Esophagus muscularis mucosa (tissue), 3 donors: ENCODE measurements at regions not wholly inside any gene's neighbourhood (a gene's known extent, or its start where the extent isn't known, plus 50 kb on each side); places are given as distances from the start of the nearest gene placed in this dataset.

ENCODE experiments used
- POLR2AphosphoS5 ChIP-seq, 2 donors: sonication (generic); formaldehyde crosslinking; IDR thresholded peaks; one replicate each; pipeline ENCODE4 v1.6.1; 2017; ENCODE audit warnings: antibody characterized with exemption in 2 of 2
- TF ChIP-seq, protein P1 (sequence below), 3 experiments: fragments of 200-600 bp in 2 of 3; fragments of 450-650 bp in 1 of 3; sonication (generic) in 2 of 3; IDR thresholded peaks; one replicate each; pipeline ENCODE4 v1.5.1; 2017 to 2019; ENCODE audit warnings: antibody characterized with exemption in 3 of 3, mild to moderate bottlenecking in 2 of 3, moderate library complexity in 1 of 3

GRCh38 chr9:16306586-16306985, 563.9 kb downstream of the BNC2 start:
- no peak for TF ChIP-seq POLR2AphosphoS5 (IDR thresholded peaks at IDR 0.05)
- TF ChIP-seq, protein P1, sequence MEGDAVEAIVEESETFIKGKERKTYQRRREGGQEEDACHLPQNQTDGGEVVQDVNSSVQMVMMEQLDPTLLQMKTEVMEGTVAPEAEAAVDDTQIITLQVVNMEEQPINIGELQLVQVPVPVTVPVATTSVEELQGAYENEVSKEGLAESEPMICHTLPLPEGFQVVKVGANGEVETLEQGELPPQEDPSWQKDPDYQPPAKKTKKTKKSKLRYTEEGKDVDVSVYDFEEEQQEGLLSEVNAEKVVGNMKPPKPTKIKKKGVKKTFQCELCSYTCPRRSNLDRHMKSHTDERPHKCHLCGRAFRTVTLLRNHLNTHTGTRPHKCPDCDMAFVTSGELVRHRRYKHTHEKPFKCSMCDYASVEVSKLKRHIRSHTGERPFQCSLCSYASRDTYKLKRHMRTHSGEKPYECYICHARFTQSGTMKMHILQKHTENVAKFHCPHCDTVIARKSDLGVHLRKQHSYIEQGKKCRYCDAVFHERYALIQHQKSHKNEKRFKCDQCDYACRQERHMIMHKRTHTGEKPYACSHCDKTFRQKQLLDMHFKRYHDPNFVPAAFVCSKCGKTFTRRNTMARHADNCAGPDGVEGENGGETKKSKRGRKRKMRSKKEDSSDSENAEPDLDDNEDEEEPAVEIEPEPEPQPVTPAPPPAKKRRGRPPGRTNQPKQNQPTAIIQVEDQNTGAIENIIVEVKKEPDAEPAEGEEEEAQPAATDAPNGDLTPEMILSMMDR (IDR thresholded peaks at IDR 0.05), result no peak
